Body of pancreas (tissue), 4 donors: ENCODE measurements at regions not wholly inside any gene's neighbourhood (a gene's known extent, or its start where the extent isn't known, plus 50 kb on each side); places are given as distances from the start of the nearest gene placed in this dataset.

ENCODE experiments used
- CTCF ChIP-seq, 7 experiments: fragments of 450-650 bp in 4 of 7; fragments of 200-600 bp in 3 of 7; sonication (generic) in 3 of 7; IDR thresholded peaks; one replicate each; pipeline ENCODE4 v1.5.1; 2016 to 2019; ENCODE audit warnings: antibody characterized with exemption in 7 of 7
- POLR2A ChIP-seq, 3 donors: fragments of 450-650 bp; IDR thresholded peaks; one replicate each; pipeline ENCODE4 v1.6.1; 2016; ENCODE audit warnings: antibody characterized with exemption in 3 of 3, mild to moderate bottlenecking in 2 of 3

- TF ChIP-seq CTCF (IDR thresholded peaks at IDR 0.05) (no peak), POLR2A (IDR thresholded peaks at IDR 0.05) (no peak)
These were observed 482.0 kb upstream of the PCDH15 start for GRCh38 chr10:55283031-55283430.
